IPS DF 6.9 (cell line): ENCODE measurements at regions not wholly inside any gene's neighbourhood (a gene's known extent, or its start where the extent isn't known, plus 50 kb on each side); places are given as distances from the start of the nearest gene placed in this dataset.

ENCODE experiments used
- DNase-seq: peaks from one replicate; pipeline ENCODE4 v3.0.0-alpha.2; 2013; ENCODE audit warnings: low read depth, low spot score
- H3K27ac ChIP-seq: one replicate; pipeline ENCODE4 v1.5.1; 2013; ENCODE audit warnings: low read length, control low read depth
- H3K27me3 ChIP-seq: 2 replicates; pipeline ENCODE4 v1.6.1; 2013; ENCODE audit warnings: mild to moderate bottlenecking, low read length; ENCODE audit not compliant: control insufficient read depth, insufficient read depth
- H3K36me3 ChIP-seq: 2 replicates; pipeline ENCODE4 v1.6.1; 2013; ENCODE audit warnings: low read length; ENCODE audit not compliant: control insufficient read depth, insufficient read depth
- H3K4me1 ChIP-seq: 2 replicates; pipeline ENCODE4 v1.6.1; 2013; ENCODE audit warnings: low read length; ENCODE audit not compliant: control insufficient read depth, insufficient read depth
- H3K4me3 ChIP-seq: 2 replicates; pipeline ENCODE4 v1.5.1; 2013; ENCODE audit warnings: mild to moderate bottlenecking, low read length
- H3K9me3 ChIP-seq: 2 replicates; pipeline ENCODE4 v1.6.1; 2013; ENCODE audit warnings: low read length, inconsistent platforms; ENCODE audit not compliant: control insufficient read depth, insufficient read depth
- WGBS: extraction: QIAGEN DNeasy Blood & Tissue Kit; methylation state at CpG from one replicate; pipeline ENCODE4 v1.1.7; 2013; ENCODE audit warnings: mixed read lengths, missing lambda C conversion rate; ENCODE audit not compliant: insufficient read length, insufficient coverage; 5-methylcytosine and 5-hydroxymethylcytosine counted together

DNA sequence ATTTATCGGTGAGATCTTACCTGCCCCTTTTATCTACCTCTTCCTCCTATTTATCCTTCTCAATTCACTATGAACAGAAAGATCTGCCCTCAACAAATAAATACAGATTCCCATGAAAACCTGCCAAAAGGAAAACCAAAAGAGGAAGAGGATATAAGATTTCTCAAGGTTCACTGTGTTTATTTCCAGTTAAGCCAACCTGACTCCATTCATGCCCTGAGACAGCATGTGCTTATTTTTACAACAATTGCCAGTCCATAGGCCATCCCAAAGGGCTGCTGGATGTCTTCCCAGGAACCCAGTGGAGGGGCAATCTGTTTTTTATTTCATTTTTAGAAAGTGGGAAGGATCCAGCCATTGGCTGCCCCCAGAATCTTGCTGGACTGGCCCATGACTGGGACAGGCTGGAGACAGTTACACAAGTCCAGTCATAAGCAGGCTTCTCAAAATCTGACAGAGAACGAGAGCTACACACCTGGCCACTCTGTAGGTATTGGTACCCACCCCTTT is 209.1 kb downstream of the IRS2 start:
- DNase-seq, result no peak
- Histone ChIP-seq H3K4me3 (no peak overlapping the region), H3K36me3 (no peaks in the 10 kb centered on the region), H3K27ac (no peak overlapping the region), H3K27me3 (no peaks in the 10 kb centered on the region), H3K4me1 (no peaks in the 10 kb centered on the region), H3K9me3 (no peaks in the 10 kb centered on the region)
- WGBS, result no CpG with 5 or more reads among the region's 2 CpGs

- Histone ChIP-seq H3K9me3 (no peaks in the 10 kb centered on the region), H3K4me1 (no peaks in the 10 kb centered on the region), H3K27ac (no peak overlapping the region), H3K4me3 (no peak overlapping the region), H3K36me3 (no peaks in the 10 kb centered on the region), H3K27me3 (no peaks in the 10 kb centered on the region)
- DNase-seq, result no peak
- WGBS, result no CpG with 5 or more reads among the region's 6 CpGs
Observed at GRCh38 chr13:109576331-109576813, 210.0 kb downstream of the IRS2 start.

DNA sequence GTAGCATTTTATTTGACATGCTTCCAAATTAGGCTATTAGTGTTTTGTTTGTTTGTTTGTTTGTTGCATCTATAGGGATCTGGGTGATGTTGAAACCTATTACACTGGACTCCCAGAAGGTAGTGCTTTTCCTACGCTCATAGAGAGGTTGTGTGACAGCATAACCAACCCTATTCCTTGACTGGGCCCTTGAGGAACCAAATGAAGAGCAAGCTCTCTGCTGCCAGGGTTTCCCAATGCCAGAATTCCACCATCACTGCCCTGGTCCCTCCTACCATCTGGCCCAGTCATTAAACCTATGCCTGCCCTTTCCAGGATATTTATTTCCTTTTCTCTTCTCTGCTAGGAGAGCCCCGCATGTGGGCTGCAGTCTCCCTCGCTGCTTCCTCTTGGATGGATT is 210.6 kb downstream of the IRS2 start:
- no peak for DNase-seq
- no CpG with 5 or more reads among the region's 3 CpGs for WGBS
- Histone ChIP-seq H3K36me3 (no peaks in the 10 kb centered on the region), H3K27ac (no peak overlapping the region), H3K4me1 (no peaks in the 10 kb centered on the region), H3K4me3 (no peak overlapping the region), H3K27me3 (no peaks in the 10 kb centered on the region), H3K9me3 (no peaks in the 10 kb centered on the region)

DNA sequence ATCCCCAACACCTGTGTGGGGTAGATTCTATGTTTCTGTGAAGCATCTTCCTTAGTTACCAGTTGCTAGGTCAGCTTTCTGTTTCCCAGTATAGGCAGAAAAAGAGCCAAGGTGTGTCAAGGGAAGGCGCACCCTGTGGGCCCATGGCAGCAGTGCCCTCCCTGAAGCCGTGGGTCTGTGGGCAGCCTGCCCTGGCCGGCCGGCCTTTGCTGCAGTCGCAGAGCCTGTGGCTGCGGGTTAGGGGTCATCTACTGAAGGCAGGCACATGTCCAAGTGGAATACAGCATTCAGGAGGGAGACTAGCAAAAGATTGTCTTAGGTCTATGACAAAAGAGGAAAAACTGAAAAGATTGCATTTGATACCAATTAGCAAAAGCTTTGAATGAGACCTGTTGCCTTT is 214.0 kb downstream of the IRS2 start:
- no peak for DNase-seq
- WGBS, result no CpG with 5 or more reads among the region's 6 CpGs
- Histone ChIP-seq H3K27ac (no peak overlapping the region), H3K9me3 (no peaks in the 10 kb centered on the region), H3K36me3 (no peaks in the 10 kb centered on the region), H3K4me1 (no peaks in the 10 kb centered on the region), H3K4me3 (no peak overlapping the region), H3K27me3 (no peaks in the 10 kb centered on the region)

GRCh38 chr13:109569958-109570711 is 216.2 kb downstream of the IRS2 start:
- no peak overlapping the region for H3K4me3 ChIP-seq
- H3K4me1 ChIP-seq, result no peaks in the 10 kb centered on the region
- H3K27ac ChIP-seq, result no peak overlapping the region
- H3K27me3 ChIP-seq, result no peaks in the 10 kb centered on the region
- no CpG with 5 or more reads among the region's 11 CpGs for WGBS
- DNase-seq, result no peak
- H3K36me3 ChIP-seq, result no peaks in the 10 kb centered on the region
- H3K9me3 ChIP-seq, result no peaks in the 10 kb centered on the region

- no CpG with 5 or more reads among the region's 4 CpGs for WGBS
- DNase-seq, result no peak
- no peaks in the 10 kb centered on the region for H3K9me3 ChIP-seq
- H3K27me3 ChIP-seq, result no peaks in the 10 kb centered on the region
- no peak overlapping the region for H3K27ac ChIP-seq
- H3K36me3 ChIP-seq, result no peaks in the 10 kb centered on the region
- no peaks in the 10 kb centered on the region for H3K4me1 ChIP-seq
- H3K4me3 ChIP-seq, result no peak overlapping the region
Observed at GRCh38 chr13:109568339-109568818, 218.0 kb downstream of the IRS2 start.

DNA sequence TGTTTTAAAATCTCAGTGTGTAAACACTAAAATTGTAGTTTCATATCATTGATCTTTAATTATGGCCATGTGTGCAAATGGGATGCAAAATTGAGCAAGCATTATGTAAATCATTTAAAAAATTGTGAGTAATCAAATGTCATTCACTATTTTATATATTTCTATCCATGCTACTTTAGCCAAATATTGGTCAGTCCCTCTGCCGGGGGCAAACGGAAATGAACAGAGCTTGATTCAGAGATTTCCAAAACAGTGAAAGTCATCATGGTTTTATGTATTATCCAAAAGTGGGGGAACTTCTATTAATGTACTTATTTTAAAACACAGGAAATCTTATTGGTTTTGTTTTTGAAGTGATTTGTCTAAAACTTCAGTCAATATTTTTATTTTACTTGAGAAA is 219.1 kb downstream of the IRS2 start:
- no CpG with 5 or more reads among the region's 2 CpGs for WGBS
- H3K36me3 ChIP-seq, result no peaks in the 10 kb centered on the region
- H3K9me3 ChIP-seq, result no peaks in the 10 kb centered on the region
- H3K4me3 ChIP-seq, result no peak overlapping the region
- no peak overlapping the region for H3K27ac ChIP-seq
- no peaks in the 10 kb centered on the region for H3K27me3 ChIP-seq
- H3K4me1 ChIP-seq, result no peaks in the 10 kb centered on the region
- no peak for DNase-seq

GRCh38 chr13:109565877-109566276 is 220.5 kb downstream of the IRS2 start:
- WGBS, result 100% methylated on average over 1 of the region's 7 CpGs
- H3K27ac ChIP-seq, result no peak overlapping the region
- no peaks in the 10 kb centered on the region for H3K27me3 ChIP-seq
- no peaks in the 10 kb centered on the region for H3K36me3 ChIP-seq
- no peaks in the 10 kb centered on the region for H3K4me1 ChIP-seq
- DNase-seq, result no peak
- no peak overlapping the region for H3K4me3 ChIP-seq
- no peaks in the 10 kb centered on the region for H3K9me3 ChIP-seq

- H3K4me1 ChIP-seq, result no peaks in the 10 kb centered on the region
- DNase-seq, result no peak
- H3K4me3 ChIP-seq, result no peak overlapping the region
- H3K27ac ChIP-seq, result no peak overlapping the region
- no peaks in the 10 kb centered on the region for H3K36me3 ChIP-seq
- no peaks in the 10 kb centered on the region for H3K27me3 ChIP-seq
- WGBS, result no CpG with 5 or more reads among the region's 3 CpGs
- H3K9me3 ChIP-seq, result no peaks in the 10 kb centered on the region
Observed at GRCh38 chr13:109548374-109548773, 238.0 kb downstream of the IRS2 start.

DNA sequence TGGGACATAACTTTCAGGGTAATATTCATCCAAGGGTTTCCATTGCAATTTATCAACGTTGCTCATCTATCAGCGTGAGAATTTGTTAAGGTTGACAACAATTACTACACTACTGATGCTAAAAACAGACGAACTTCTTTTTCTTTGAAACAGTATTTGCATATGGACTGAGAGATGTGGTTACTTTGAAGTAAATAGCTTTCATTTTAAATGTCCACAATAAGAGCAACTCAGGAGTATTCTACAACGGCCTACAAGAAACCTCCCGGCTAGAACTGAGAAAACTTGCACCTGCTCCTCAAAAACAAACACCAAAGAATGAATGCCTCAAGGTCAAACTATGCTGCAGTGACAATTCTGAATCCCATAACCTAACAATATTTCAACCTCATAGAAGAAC is 238.4 kb downstream of the IRS2 start:
- Histone ChIP-seq H3K36me3 (no peaks in the 10 kb centered on the region), H3K27me3 (no peaks in the 10 kb centered on the region), H3K9me3 (no peaks in the 10 kb centered on the region), H3K27ac (no peak overlapping the region), H3K4me3 (no peak overlapping the region), H3K4me1 (no peaks in the 10 kb centered on the region)
- no peak for DNase-seq
- WGBS, result no CpG with 5 or more reads among the region's 5 CpGs

DNA sequence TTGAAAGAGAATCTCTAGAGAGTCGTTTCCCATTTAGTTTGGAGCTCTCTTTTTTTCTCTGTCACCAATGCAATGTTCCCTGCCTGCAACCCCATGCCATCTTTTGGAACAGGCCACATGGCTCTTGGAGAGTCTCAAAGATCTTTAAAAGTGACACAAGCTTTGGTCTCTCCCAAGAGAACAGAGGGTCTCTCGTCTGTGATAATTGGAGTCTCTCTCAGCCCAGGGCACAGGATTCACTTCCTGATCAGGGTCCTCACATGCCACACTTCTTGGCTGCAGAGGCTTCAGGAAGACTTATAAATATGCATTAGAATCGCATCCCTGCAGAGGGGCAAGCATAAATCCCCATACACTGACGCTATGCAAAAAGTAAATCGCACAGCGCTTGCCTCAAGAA is 240.5 kb downstream of the IRS2 start:
- H3K36me3 ChIP-seq, result no peaks in the 10 kb centered on the region
- no peaks in the 10 kb centered on the region for H3K4me1 ChIP-seq
- no peak overlapping the region for H3K27ac ChIP-seq
- WGBS, result no CpG with 5 or more reads among the region's 6 CpGs
- DNase-seq, result no peak
- H3K27me3 ChIP-seq, result no peaks in the 10 kb centered on the region
- H3K9me3 ChIP-seq, result no peaks in the 10 kb centered on the region
- H3K4me3 ChIP-seq, result no peak overlapping the region
